ENCODE measurements at regions not wholly inside any gene's neighbourhood (a gene's known extent, or its start where the extent isn't known, plus 50 kb on each side); places are given as distances from the start of the nearest gene placed in this dataset.

- H3K4me3 Mint-ChIP-seq (ENCODE audit: unreplicated experiment): no peak overlapping the region
- no peak overlapping the region for H3K27ac Mint-ChIP-seq (ENCODE audit: unreplicated experiment)
- H3K9me3 Mint-ChIP-seq (ENCODE audit: unreplicated experiment): no peaks in the 10 kb centered on the region
- H3K27me3 Mint-ChIP-seq (ENCODE audit: unreplicated experiment): no peaks in the 10 kb centered on the region
- TF ChIP-seq, protein P1, sequence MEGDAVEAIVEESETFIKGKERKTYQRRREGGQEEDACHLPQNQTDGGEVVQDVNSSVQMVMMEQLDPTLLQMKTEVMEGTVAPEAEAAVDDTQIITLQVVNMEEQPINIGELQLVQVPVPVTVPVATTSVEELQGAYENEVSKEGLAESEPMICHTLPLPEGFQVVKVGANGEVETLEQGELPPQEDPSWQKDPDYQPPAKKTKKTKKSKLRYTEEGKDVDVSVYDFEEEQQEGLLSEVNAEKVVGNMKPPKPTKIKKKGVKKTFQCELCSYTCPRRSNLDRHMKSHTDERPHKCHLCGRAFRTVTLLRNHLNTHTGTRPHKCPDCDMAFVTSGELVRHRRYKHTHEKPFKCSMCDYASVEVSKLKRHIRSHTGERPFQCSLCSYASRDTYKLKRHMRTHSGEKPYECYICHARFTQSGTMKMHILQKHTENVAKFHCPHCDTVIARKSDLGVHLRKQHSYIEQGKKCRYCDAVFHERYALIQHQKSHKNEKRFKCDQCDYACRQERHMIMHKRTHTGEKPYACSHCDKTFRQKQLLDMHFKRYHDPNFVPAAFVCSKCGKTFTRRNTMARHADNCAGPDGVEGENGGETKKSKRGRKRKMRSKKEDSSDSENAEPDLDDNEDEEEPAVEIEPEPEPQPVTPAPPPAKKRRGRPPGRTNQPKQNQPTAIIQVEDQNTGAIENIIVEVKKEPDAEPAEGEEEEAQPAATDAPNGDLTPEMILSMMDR (IDR thresholded peaks at IDR 0.05): no peak
- DNase-seq (ENCODE audit: extremely low spot score, unreplicated experiment): no peak
- no peaks in the 10 kb centered on the region for H3K4me1 Mint-ChIP-seq (ENCODE audit: unreplicated experiment)
- no peaks in the 10 kb centered on the region for H3K36me3 Mint-ChIP-seq (ENCODE audit: unreplicated experiment)
Measured at GRCh38 chr14:29494312-29494711, 433.3 kb downstream of the PRKD1 start.

DNA sequence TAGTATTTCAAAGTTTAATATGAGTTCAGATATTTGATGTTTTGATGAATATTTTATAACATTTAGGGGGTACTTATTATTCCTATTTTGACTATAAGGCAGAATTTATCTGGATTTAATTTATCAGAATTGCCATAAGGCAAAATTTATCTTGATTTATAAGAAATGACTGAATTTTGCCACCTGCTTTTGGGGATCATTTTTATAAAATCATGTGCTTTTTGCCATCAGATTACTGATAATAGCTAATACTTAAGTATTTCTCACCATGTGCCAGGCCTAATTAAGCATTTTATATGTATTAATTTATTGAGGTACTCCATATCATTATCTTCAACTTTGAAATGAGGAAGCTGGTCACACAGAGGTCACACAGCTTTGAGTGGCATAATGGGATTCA, 423.7 kb downstream of the PRKD1 start:
- no peaks in the 10 kb centered on the region for H3K27me3 Mint-ChIP-seq (ENCODE audit: unreplicated experiment)
- no peak for DNase-seq (ENCODE audit: extremely low spot score, unreplicated experiment)
- H3K9me3 Mint-ChIP-seq (ENCODE audit: unreplicated experiment): no peaks in the 10 kb centered on the region
- H3K4me1 Mint-ChIP-seq (ENCODE audit: unreplicated experiment): no peaks in the 10 kb centered on the region
- H3K4me3 Mint-ChIP-seq (ENCODE audit: unreplicated experiment): no peak overlapping the region
- TF ChIP-seq, protein P1 (IDR thresholded peaks at IDR 0.05): no peak
- no peak overlapping the region for H3K27ac Mint-ChIP-seq (ENCODE audit: unreplicated experiment)
- no peaks in the 10 kb centered on the region for H3K36me3 Mint-ChIP-seq (ENCODE audit: unreplicated experiment)

DNA sequence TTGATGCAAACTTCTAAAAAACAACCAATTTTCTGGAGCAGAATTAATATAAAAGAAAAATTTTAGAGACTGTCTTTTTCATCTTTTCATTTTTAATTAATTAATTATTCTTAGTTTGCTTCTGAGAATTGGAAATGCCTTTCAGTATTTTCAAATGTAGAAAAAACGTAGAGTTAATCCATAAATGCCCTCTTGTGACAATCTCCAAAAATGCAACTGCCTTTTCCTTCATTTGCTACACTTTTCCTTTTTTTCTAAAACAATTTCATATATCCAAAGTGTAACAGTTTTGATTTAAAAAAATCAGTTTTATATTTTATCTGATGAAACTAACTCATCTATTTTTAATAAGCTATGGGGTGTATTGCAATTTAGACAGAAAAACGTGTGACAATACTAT, 409.3 kb downstream of the PRKD1 start:
- Mint-ChIP-seq H3K4me3 (ENCODE audit: unreplicated experiment) (no peak overlapping the region), H3K27me3 (ENCODE audit: unreplicated experiment) (peaks cover 7% of the 10 kb centered on the region), H3K9me3 (ENCODE audit: unreplicated experiment) (peaks cover 4% of the 10 kb centered on the region), H3K27ac (ENCODE audit: unreplicated experiment) (no peak overlapping the region), H3K4me1 (ENCODE audit: unreplicated experiment) (no peaks in the 10 kb centered on the region), H3K36me3 (ENCODE audit: unreplicated experiment) (no peaks in the 10 kb centered on the region)
- no peak for DNase-seq (ENCODE audit: extremely low spot score, unreplicated experiment)
- TF ChIP-seq, protein P1 (IDR thresholded peaks at IDR 0.05): no peak

GRCh38 chr14:29521526-29522137, 406.0 kb downstream of the PRKD1 start:
- TF ChIP-seq, protein P1 (IDR thresholded peaks at IDR 0.05): no peak
- peaks cover 4% of the 10 kb centered on the region for H3K9me3 Mint-ChIP-seq (ENCODE audit: unreplicated experiment)

More at GRCh38 chr14:29521526-29522137, 406.0 kb downstream of the PRKD1 start:
- no peak overlapping the region for H3K27ac Mint-ChIP-seq (ENCODE audit: unreplicated experiment)
- H3K36me3 Mint-ChIP-seq (ENCODE audit: unreplicated experiment): no peaks in the 10 kb centered on the region
- peaks cover 2% of the 10 kb centered on the region for H3K27me3 Mint-ChIP-seq (ENCODE audit: unreplicated experiment)
- DNase-seq (ENCODE audit: extremely low spot score, unreplicated experiment): no peak
- no peak overlapping the region for H3K4me3 Mint-ChIP-seq (ENCODE audit: unreplicated experiment)
- H3K4me1 Mint-ChIP-seq (ENCODE audit: unreplicated experiment): no peaks in the 10 kb centered on the region
